Lower leg skin (tissue), 3 donors: ENCODE measurements at regions not wholly inside any gene's neighbourhood (a gene's known extent, or its start where the extent isn't known, plus 50 kb on each side); places are given as distances from the start of the nearest gene placed in this dataset.

ENCODE experiments used
- CTCF ChIP-seq, 3 donors: fragments of 450-650 bp; IDR thresholded peaks; one replicate each; pipeline ENCODE4 v1.5.1; 2016; ENCODE audit warnings: antibody characterized with exemption in 3 of 3, mild to moderate bottlenecking in 3 of 3, moderate library complexity in 2 of 3
- POLR2A ChIP-seq, 2 donors: fragments of 450-650 bp; IDR thresholded peaks; one replicate each; pipeline ENCODE4 v1.6.1; 2016 to 2017; ENCODE audit warnings: antibody characterized with exemption in 2 of 2, mild to moderate bottlenecking in 1 of 2, moderate library complexity in 1 of 2

GRCh38 chr4:100079264-100079663, 111.0 kb downstream of the DDIT4L start:
- TF ChIP-seq CTCF (IDR thresholded peaks at IDR 0.05) (no peak), POLR2A (IDR thresholded peaks at IDR 0.05) (no peak)
